Lower leg skin (tissue), 4 donors: ENCODE measurements at regions not wholly inside any gene's neighbourhood (a gene's known extent, or its start where the extent isn't known, plus 50 kb on each side); places are given as distances from the start of the nearest gene placed in this dataset.

ENCODE experiments used
- DNase-seq, 2 donors: peaks; one replicate each; pipeline ENCODE4 v3.0.0-alpha.2; 2019; ENCODE audit warnings: low spot score in 2 of 2
- H3K4me3 ChIP-seq: fragments of 200-600 bp; sonication (generic); 2 replicates; pipeline ENCODE4 v1.5.1; 2017; ENCODE audit warnings: mild to moderate bottlenecking, low read depth; ENCODE audit not compliant: poor library complexity, severe bottlenecking
- CTCF ChIP-seq, 3 donors: fragments of 450-650 bp; IDR thresholded peaks; one replicate each; pipeline ENCODE4 v1.5.1; 2016; ENCODE audit warnings: antibody characterized with exemption in 3 of 3, mild to moderate bottlenecking in 3 of 3, moderate library complexity in 2 of 3
- POLR2A ChIP-seq, 2 donors: fragments of 450-650 bp; IDR thresholded peaks; one replicate each; pipeline ENCODE4 v1.6.1; 2016 to 2017; ENCODE audit warnings: antibody characterized with exemption in 2 of 2, mild to moderate bottlenecking in 1 of 2, moderate library complexity in 1 of 2
- WGBS, 2 donors: methylation state at CpG; one replicate each; pipeline ENCODE4 v1.1.5; 2018; 5-methylcytosine and 5-hydroxymethylcytosine counted together
- intact Hi-C: fragments of 100-400 bp; cut with DNase I; formaldehyde crosslinking; loops from one replicate; pipeline ENCODE4 v1.15.0; 2023; ENCODE audit warnings: low total_unique reads

GRCh38 chr4:35608205-35608604 is 636.1 kb downstream of the ARAP2 start:
- no peak overlapping the region for H3K4me3 ChIP-seq
- intact Hi-C loops: no loop called here
- DNase-seq: no peak
- no peak for TF ChIP-seq CTCF (IDR thresholded peaks at IDR 0.05)
- TF ChIP-seq POLR2A (IDR thresholded peaks at IDR 0.05): no peak

GRCh38 chr4:35614120-35614519 is 630.2 kb downstream of the ARAP2 start:
- intact Hi-C loops: no loop called here
- WGBS, 2 donors: 52 to 68% methylated on average over 2 of the region's 2 CpGs
- H3K4me3 ChIP-seq: no peak overlapping the region
- no peak for DNase-seq
- TF ChIP-seq POLR2A (IDR thresholded peaks at IDR 0.05) (no peak), CTCF (IDR thresholded peaks at IDR 0.05) (no peak)

- intact Hi-C loops: no loop called here
- TF ChIP-seq POLR2A (IDR thresholded peaks at IDR 0.05) (no peak), CTCF (IDR thresholded peaks at IDR 0.05) (no peak)
- no peak for DNase-seq
- 74 to 87% methylated on average over 3 of the region's 3 CpGs for WGBS, 2 donors
- no peak overlapping the region for H3K4me3 ChIP-seq
These were observed 604.4 kb downstream of the ARAP2 start for GRCh38 chr4:35639929-35640328.

GRCh38 chr4:35643661-35644060 is 600.7 kb downstream of the ARAP2 start:
- no peak overlapping the region for H3K4me3 ChIP-seq
- no peak for DNase-seq
- TF ChIP-seq CTCF (IDR thresholded peaks at IDR 0.05): no peak
- no peak for TF ChIP-seq POLR2A (IDR thresholded peaks at IDR 0.05)
- intact Hi-C loops: no loop called here

- H3K4me3 ChIP-seq: no peak overlapping the region
- DNase-seq: no peak
- TF ChIP-seq CTCF (IDR thresholded peaks at IDR 0.05): no peak
- TF ChIP-seq POLR2A (IDR thresholded peaks at IDR 0.05): no peak
- intact Hi-C loops: no loop called here
These were observed 599.7 kb downstream of the ARAP2 start for GRCh38 chr4:35644591-35644990.

- no peak for DNase-seq
- H3K4me3 ChIP-seq: no peak overlapping the region
- TF ChIP-seq CTCF (IDR thresholded peaks at IDR 0.05) (no peak), POLR2A (IDR thresholded peaks at IDR 0.05) (no peak)
- 91 to 96% methylated on average over 3 of the region's 3 CpGs for WGBS, 2 donors
- intact Hi-C loops: no loop called here
These were observed 595.3 kb downstream of the ARAP2 start for GRCh38 chr4:35649011-35649410.
